Keratinocyte (primary cell): ENCODE measurements at regions not wholly inside any gene's neighbourhood (a gene's known extent, or its start where the extent isn't known, plus 50 kb on each side); places are given as distances from the start of the nearest gene placed in this dataset.

ENCODE experiments used
- DNase-seq: peaks from one replicate; pipeline ENCODE4 v3.0.0-alpha.2; 2011; ENCODE audit warnings: low read depth, missing footprints, low spot score
- FAIRE-seq: peaks from 2 replicates; lab custom pipeline; 2011; peaks lifted over from hg19 to GRCh38; lab: Jason Lieb, UNC
- H2AFZ ChIP-seq: 2 replicates; pipeline ENCODE4 v1.6.0; 2012; ENCODE audit warnings: low read length, control low read depth, inconsistent platforms; ENCODE audit not compliant: control insufficient read depth
- H3K27ac ChIP-seq: 2 replicates; pipeline ENCODE4 v1.5.1; 2011; ENCODE audit warnings: low read length; ENCODE audit not compliant: control insufficient read depth, insufficient read depth
- H3K27me3 ChIP-seq: 3 replicates; pipeline ENCODE4 v1.6.0; 2011; ENCODE audit warnings: low read length; ENCODE audit not compliant: control insufficient read depth, insufficient read depth; ENCODE audit errors: extremely low read depth
- H3K36me3 ChIP-seq, 2 experiments: 2 replicates in 1 of 2; 3 replicates in 1 of 2; pipeline ENCODE4 v1.5.1; 2011; ENCODE audit warnings: low read length in 2 of 2, mild to moderate bottlenecking in 1 of 2; ENCODE audit not compliant: control insufficient read depth in 2 of 2, insufficient read depth in 2 of 2; ENCODE audit errors: extremely low read depth in 1 of 2
- H3K4me1 ChIP-seq: 3 replicates; pipeline ENCODE4 v1.5.1; 2011; ENCODE audit warnings: low read length; ENCODE audit not compliant: control insufficient read depth, insufficient read depth; ENCODE audit errors: extremely low read depth
- H3K4me2 ChIP-seq: 3 replicates; pipeline ENCODE4 v1.6.0; 2011; ENCODE audit warnings: low read depth, low read length; ENCODE audit not compliant: control insufficient read depth, insufficient read depth; ENCODE audit errors: extremely low read depth
- H3K4me3 ChIP-seq, 3 experiments: fragments of 200-600 bp in 1 of 3; sonication (generic) in 1 of 3; 2 replicates in 2 of 3; 3 replicates in 1 of 3; pipeline ENCODE4 v1.5.1; 2011 to 2016; ENCODE audit warnings: low read length in 3 of 3, mild to moderate bottlenecking in 3 of 3, control low read depth in 2 of 3, inconsistent platforms in 1 of 3, low read depth in 1 of 3, mixed read lengths in 1 of 3, mixed run types in 1 of 3, moderate library complexity in 1 of 3; ENCODE audit not compliant: control insufficient read depth in 2 of 3, insufficient read depth in 2 of 3; ENCODE audit errors: extremely low read depth in 1 of 3
- H3K79me2 ChIP-seq: 2 replicates; pipeline ENCODE4 v1.6.0; 2012; ENCODE audit warnings: low read length; ENCODE audit not compliant: control insufficient read depth, insufficient read depth
- H3K9ac ChIP-seq: 3 replicates; pipeline ENCODE4 v1.6.0; 2011; ENCODE audit warnings: low read length; ENCODE audit not compliant: control insufficient read depth, insufficient read depth; ENCODE audit errors: extremely low read depth
- H3K9me1 ChIP-seq: 3 replicates; pipeline ENCODE4 v1.6.0; 2011; ENCODE audit warnings: low read length; ENCODE audit not compliant: control insufficient read depth, insufficient read depth; ENCODE audit errors: extremely low read depth
- H3K9me3 ChIP-seq: 2 replicates; pipeline ENCODE4 v1.5.1; 2012; ENCODE audit warnings: low read depth, low read length; ENCODE audit not compliant: control insufficient read depth
- H4K20me1 ChIP-seq: 3 replicates; pipeline ENCODE4 v1.6.0; 2011; ENCODE audit warnings: low read length; ENCODE audit not compliant: control insufficient read depth, insufficient read depth; ENCODE audit errors: extremely low read depth
- CTCF ChIP-seq, 3 experiments: IDR thresholded peaks in 1 of 3; conservative IDR thresholded peaks in 1 of 3; optimal IDR thresholded peaks in 1 of 3; 2 replicates in 2 of 3; 3 replicates in 1 of 3; pipeline versions ENCODE3 to v1.5.1; 2011; ENCODE audit warnings: low read length in 3 of 3, mild to moderate bottlenecking in 3 of 3, moderate library complexity in 2 of 3, control low read depth in 1 of 3, inconsistent platforms in 1 of 3; ENCODE audit not compliant: insufficient read depth in 2 of 3; ENCODE audit errors: extremely low read depth in 1 of 3
- EZH2 ChIP-seq: IDR thresholded peaks from one replicate; pipeline ENCODE4 v1.6.1; 2012; ENCODE audit warnings: inconsistent platforms, mild to moderate bottlenecking, low read length, moderate library complexity
- dilution Hi-C: fragments of 300-500 bp; cut with MboI; formaldehyde crosslinking; loops from one replicate; pipeline ENCODE4 v1.7.0; 2020; ENCODE audit warnings: low sequenced_read_pairs; ENCODE audit not compliant: extremely low pct_ligation_motif_present

DNA sequence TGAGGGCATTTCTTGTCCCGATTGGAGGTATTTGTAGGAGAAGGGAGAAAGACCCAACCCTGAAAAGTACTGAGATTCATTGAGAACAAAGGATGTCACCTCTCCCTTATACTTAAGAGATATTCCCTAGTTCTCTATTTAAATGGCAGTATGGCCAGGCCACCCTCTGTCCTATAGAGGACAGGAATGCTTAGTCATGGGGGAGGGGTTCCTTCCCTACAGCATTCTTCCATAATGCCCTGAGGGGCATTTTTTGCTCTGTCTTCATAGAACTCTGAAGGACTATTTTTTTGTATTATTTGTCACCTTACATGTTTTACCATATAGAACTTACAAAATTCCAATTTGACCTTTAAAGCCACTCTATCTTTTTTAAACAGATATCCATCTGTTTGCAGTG lies 176.3 kb downstream of the TMEM161B start:
- dilution Hi-C loops = no loop called here
- Histone ChIP-seq H3K9ac (no peak overlapping the region), H3K9me3 (no peaks in the 10 kb centered on the region), H3K79me2 (no peaks in the 10 kb centered on the region), H3K4me1 (no peaks in the 10 kb centered on the region), H3K4me3 (no peak overlapping the region), H3K27ac (no peak overlapping the region), H3K27me3 (no peaks in the 10 kb centered on the region), H3K4me2 (no peak overlapping the region), H4K20me1 (no peaks in the 10 kb centered on the region), H2AFZ (no peak overlapping the region), H3K36me3 (no peaks in the 10 kb centered on the region), H3K9me1 (no peaks in the 10 kb centered on the region)
- TF ChIP-seq EZH2 = no peak
- TF ChIP-seq CTCF (optimal IDR thresholded peaks at IDR 0.05 in 1 of 3, IDR thresholded peaks at IDR 0.05 in 1 of 3, conservative IDR thresholded peaks at IDR 0.05 in 1 of 3; ENCODE audit: extremely low read depth in 1 of 3, insufficient read depth in 2 of 3, low read length in 3 of 3) = no peak
- DNase-seq = no peak
- FAIRE-seq = no peak

GRCh38 chr5:88090506-88090905 lies 178.1 kb downstream of the TMEM161B start:
- TF ChIP-seq CTCF (optimal IDR thresholded peaks at IDR 0.05 in 1 of 3, IDR thresholded peaks at IDR 0.05 in 1 of 3, conservative IDR thresholded peaks at IDR 0.05 in 1 of 3; ENCODE audit: extremely low read depth in 1 of 3, insufficient read depth in 2 of 3, low read length in 3 of 3) = no peak
- TF ChIP-seq EZH2 = no peak
- Histone ChIP-seq H3K4me1 (no peaks in the 10 kb centered on the region), H3K9ac (no peak overlapping the region), H3K4me3 (no peak overlapping the region), H2AFZ (no peak overlapping the region), H3K9me3 (no peaks in the 10 kb centered on the region), H3K9me1 (no peaks in the 10 kb centered on the region), H3K4me2 (no peak overlapping the region), H4K20me1 (no peaks in the 10 kb centered on the region), H3K79me2 (no peaks in the 10 kb centered on the region), H3K36me3 (no peaks in the 10 kb centered on the region), H3K27me3 (no peaks in the 10 kb centered on the region), H3K27ac (no peak overlapping the region)
- dilution Hi-C loops = no loop called here
- FAIRE-seq (no peak), DNase-seq (no peak)
